Natural killer cell (primary cell): ENCODE measurements at regions not wholly inside any gene's neighbourhood (a gene's known extent, or its start where the extent isn't known, plus 50 kb on each side); places are given as distances from the start of the nearest gene placed in this dataset.

Source experiments
- ATAC-seq, 3 donors: fragments of 150-1000 bp in 2 of 3; fragments of 200-7000 bp in 1 of 3; cut with Tn5 transposase; 1 replicate in 1 of 3; 2 replicates in 2 of 3; pipeline ENCODE4 v1.10.0; 2021; ENCODE audit warnings: mild to moderate bottlenecking in 2 of 3, moderate library complexity in 2 of 3
- DNase-seq, 2 donors: peaks; one replicate each; pipeline versions ENCODE4 v3.0.0 to v3.0.0-alpha.2; 2013 to 2021; ENCODE audit warnings: mixed read lengths in 1 of 2
- H3K27ac ChIP-seq: one replicate; pipeline ENCODE4 v1.5.1; 2013; ENCODE audit warnings: mild to moderate bottlenecking, low read length
- H3K27me3 ChIP-seq: one replicate; pipeline ENCODE4 v1.6.1; 2013; ENCODE audit warnings: low read length; ENCODE audit not compliant: control insufficient read depth, insufficient read depth
- H3K36me3 ChIP-seq: one replicate; pipeline ENCODE4 v1.6.1; 2013; ENCODE audit warnings: low read length; ENCODE audit not compliant: control insufficient read depth, insufficient read depth
- H3K4me1 ChIP-seq: one replicate; pipeline ENCODE4 v1.6.1; 2013; ENCODE audit warnings: low read length; ENCODE audit not compliant: control insufficient read depth, insufficient read depth
- H3K4me3 ChIP-seq: one replicate; pipeline ENCODE4 v1.5.1; 2013; ENCODE audit warnings: low read length
- H3K9me3 ChIP-seq: one replicate; pipeline ENCODE4 v1.6.1; 2013; ENCODE audit warnings: low read length; ENCODE audit not compliant: control insufficient read depth, insufficient read depth
- H3K27ac Mint-ChIP-seq, 2 donors: one replicate each; pipeline ENCODE4 v1.8.0; 2022; ENCODE audit warnings: mild to moderate bottlenecking in 2 of 2, mixed read lengths in 2 of 2, moderate library complexity in 1 of 2
- H3K27me3 Mint-ChIP-seq, 2 donors: one replicate each; pipeline ENCODE4 v1.8.0; 2022; ENCODE audit warnings: low read depth in 2 of 2, mixed read lengths in 2 of 2
- H3K36me3 Mint-ChIP-seq: one replicate; pipeline ENCODE4 v1.8.0; 2022; ENCODE audit warnings: mixed read lengths
- H3K4me1 Mint-ChIP-seq, 2 donors: one replicate each; pipeline ENCODE4 v1.8.0; 2022; ENCODE audit warnings: mixed read lengths in 2 of 2
- H3K4me3 Mint-ChIP-seq: one replicate; pipeline ENCODE4 v1.8.0; 2022; ENCODE audit warnings: mild to moderate bottlenecking, moderate library complexity, mixed read lengths
- H3K9me3 Mint-ChIP-seq, 2 donors: one replicate each; pipeline ENCODE4 v1.8.0; 2022; ENCODE audit warnings: mixed read lengths in 2 of 2
- CTCF ChIP-seq: fragments of 200-600 bp; IDR thresholded peaks from one replicate; pipeline ENCODE4 v1.8.0; 2022; ENCODE audit warnings: antibody characterized with exemption
- WGBS: methylation state at CpG from one replicate; pipeline ENCODE4 v1.1.7; 2013; ENCODE audit warnings: missing lambda C conversion rate; ENCODE audit not compliant: insufficient coverage; 5-methylcytosine and 5-hydroxymethylcytosine counted together
- intact Hi-C: fragments of 100-400 bp; cut with micrococcal nuclease; formaldehyde crosslinking; loops from one replicate; pipeline ENCODE4 v1.14.2; 2022

GRCh38 chr15:60213377-60214000, 184.3 kb downstream of the ANXA2 start:
- no peaks in the 10 kb centered on the region for H3K9me3 ChIP-seq
- DNase-seq (no peak), ATAC-seq (no peak)
- Mint-ChIP-seq H3K36me3 (no peaks in the 10 kb centered on the region), H3K27ac (no peak overlapping the region), H3K27me3 (peaks cover 10 to 44% of the 10 kb centered on the region in 2 donors), H3K4me3 (no peak overlapping the region), H3K9me3 (no peaks in the 10 kb centered on the region), H3K4me1 (no peaks in the 10 kb centered on the region)
- no peak overlapping the region for H3K4me3 ChIP-seq
- WGBS: 86% methylated on average over 3 of the region's 3 CpGs
- peaks cover 6% of the 10 kb centered on the region for H3K27me3 ChIP-seq
- no peak overlapping the region for H3K27ac ChIP-seq
- TF ChIP-seq CTCF: no peak
- intact Hi-C loops: no loop called here
- H3K4me1 ChIP-seq: no peaks in the 10 kb centered on the region
- no peaks in the 10 kb centered on the region for H3K36me3 ChIP-seq

GRCh38 chr15:60214201-60214600, 183.6 kb downstream of the ANXA2 start:
- no peak for ATAC-seq
- Histone ChIP-seq H3K9me3 (no peaks in the 10 kb centered on the region), H3K27ac (no peak overlapping the region), H3K4me3 (no peak overlapping the region), H3K27me3 (peaks cover 6% of the 10 kb centered on the region), H3K36me3 (no peaks in the 10 kb centered on the region), H3K4me1 (no peaks in the 10 kb centered on the region)
- intact Hi-C loops: no loop called here
- no peak overlapping the region for H3K27ac Mint-ChIP-seq
- H3K9me3 Mint-ChIP-seq: no peaks in the 10 kb centered on the region
- 97% methylated on average over 3 of the region's 4 CpGs for WGBS
- no peaks in the 10 kb centered on the region for H3K4me1 Mint-ChIP-seq
- no peak overlapping the region for H3K4me3 Mint-ChIP-seq
- H3K27me3 Mint-ChIP-seq: peaks cover 13 to 37% of the 10 kb centered on the region in 2 donors
- no peak for DNase-seq
- no peak for TF ChIP-seq CTCF
- no peaks in the 10 kb centered on the region for H3K36me3 Mint-ChIP-seq

GRCh38 chr15:60215225-60215963, 182.4 kb downstream of the ANXA2 start:
- ATAC-seq: no peak
- H3K9me3 ChIP-seq: no peaks in the 10 kb centered on the region
- no peaks in the 10 kb centered on the region for H3K9me3 Mint-ChIP-seq

More at GRCh38 chr15:60215225-60215963, 182.4 kb downstream of the ANXA2 start:
- no peak for DNase-seq
- Mint-ChIP-seq H3K27ac (no peak overlapping the region), H3K4me3 (no peak overlapping the region), H3K36me3 (no peaks in the 10 kb centered on the region), H3K27me3 (peaks cover 18 to 32% of the 10 kb centered on the region in 2 donors), H3K4me1 (no peaks in the 10 kb centered on the region)
- H3K36me3 ChIP-seq: no peaks in the 10 kb centered on the region
- H3K4me3 ChIP-seq: no peak overlapping the region
- 74% methylated on average over 10 of the region's 10 CpGs for WGBS
- H3K27ac ChIP-seq: no peak overlapping the region
- H3K4me1 ChIP-seq: no peaks in the 10 kb centered on the region
- intact Hi-C loops: no loop called here
- peaks cover 6% of the 10 kb centered on the region for H3K27me3 ChIP-seq
- no peak for TF ChIP-seq CTCF
